ENCODE measurements at regions not wholly inside any gene's neighbourhood (a gene's known extent, or its start where the extent isn't known, plus 50 kb on each side); places are given as distances from the start of the nearest gene placed in this dataset.

- no peak for TF ChIP-seq CTCF (IDR thresholded peaks at IDR 0.05; ENCODE audit: insufficient read depth, low read depth, low read length)
- no peak for TF ChIP-seq EZH2 (IDR thresholded peaks at IDR 0.05; ENCODE audit: insufficient read depth, low read length)
Measured at GRCh38 chr13:107242138-107242537, 674.2 kb upstream of the ARGLU1 start.

All from astrocyte (in vitro differentiated cells and primary cell).